ENCODE measurements at regions not wholly inside any gene's neighbourhood (a gene's known extent, or its start where the extent isn't known, plus 50 kb on each side); places are given as distances from the start of the nearest gene placed in this dataset.

GRCh38 chr13:111954661-111955411 is 112.1 kb upstream of the SOX1 start:
- ATAC-seq, result no peak

GRCh38 chr13:111955412-111956065 is 111.4 kb upstream of the SOX1 start:
- no peak for ATAC-seq

- no peak for ATAC-seq
These were observed 110.4 kb upstream of the SOX1 start for GRCh38 chr13:111956261-111957151.

- no peak for ATAC-seq
These were observed 109.0 kb upstream of the SOX1 start for GRCh38 chr13:111957913-111958450.

GRCh38 chr13:111958612-111959395 is 108.1 kb upstream of the SOX1 start:
- ATAC-seq, result no peak

- ATAC-seq, result no peak
These were observed 106.7 kb upstream of the SOX1 start for GRCh38 chr13:111960152-111960772.

GRCh38 chr13:111961236-111961635 is 105.7 kb upstream of the SOX1 start:
- ATAC-seq, result no peak

- no peak for ATAC-seq
These were observed 105.2 kb upstream of the SOX1 start for GRCh38 chr13:111961651-111962192.

- ATAC-seq, result peak; percentile 25
These were observed 104.5 kb upstream of the SOX1 start for GRCh38 chr13:111962431-111962891.

- no peak for ATAC-seq
These were observed 103.9 kb upstream of the SOX1 start for GRCh38 chr13:111963031-111963430.

- ATAC-seq, result no peak
These were observed 102.4 kb upstream of the SOX1 start for GRCh38 chr13:111964411-111965035.

- no peak for ATAC-seq
These were observed 101.3 kb upstream of the SOX1 start for GRCh38 chr13:111965466-111966214.

GRCh38 chr13:111966933-111967332 is 100.0 kb upstream of the SOX1 start:
- no peak for ATAC-seq

GRCh38 chr13:111967572-111968201 is 99.3 kb upstream of the SOX1 start:
- ATAC-seq, result no peak

- ATAC-seq, result no peak
These were observed 98.5 kb upstream of the SOX1 start for GRCh38 chr13:111968336-111969010.

- ATAC-seq, result no peak
These were observed 97.3 kb upstream of the SOX1 start for GRCh38 chr13:111969551-111970135.

GRCh38 chr13:111970494-111971141 is 96.3 kb upstream of the SOX1 start:
- ATAC-seq, result no peak
